SH-SY5Y (cell line): ENCODE measurements at regions not wholly inside any gene's neighbourhood (a gene's known extent, or its start where the extent isn't known, plus 50 kb on each side); places are given as distances from the start of the nearest gene placed in this dataset.

Experiments
- GATA2 ChIP-seq: IDR thresholded peaks from 2 replicates; pipeline ENCODE4 v1.6.1; 2011; ENCODE audit warnings: mild to moderate bottlenecking, low read depth, low read length
- GATA3 ChIP-seq: IDR thresholded peaks from 2 replicates; pipeline ENCODE4 v1.6.1; 2011; ENCODE audit warnings: low read depth, mild to moderate bottlenecking, low read length, moderate library complexity

GRCh38 chr2:217000406-217000805 is 140.5 kb upstream of the TNP1 start:
- TF ChIP-seq GATA2, result no peak
- TF ChIP-seq GATA3, result no peak
